CD4-positive, alpha-beta T cell treated with Interferon alpha-2 for 1 hour (primary cell): ENCODE measurements at regions not wholly inside any gene's neighbourhood (a gene's known extent, or its start where the extent isn't known, plus 50 kb on each side); places are given as distances from the start of the nearest gene placed in this dataset.

ENCODE experiments used
- DNase-seq, 2 donors: peaks; one replicate each; pipeline ENCODE4 v3.0.0-alpha.2; 2020 to 2022

DNA sequence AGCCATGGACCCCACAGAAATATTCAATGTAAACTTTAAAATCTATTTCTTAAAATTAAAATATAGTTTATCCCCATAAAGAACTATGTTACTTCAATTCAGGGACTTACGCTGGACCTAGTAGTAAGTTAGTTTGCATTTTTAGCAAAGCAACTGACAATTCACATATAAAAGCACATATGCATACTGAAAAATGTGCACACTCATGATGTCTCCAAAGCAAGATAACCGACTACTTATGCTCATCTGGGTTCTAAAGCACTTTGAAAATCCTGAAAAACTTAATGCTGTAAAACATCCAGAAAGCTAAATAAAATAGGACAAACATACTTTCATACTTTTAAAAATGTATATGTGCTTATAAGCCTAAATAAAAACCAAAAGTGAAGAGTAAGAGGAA lies 264.4 kb upstream of the GAS1 start:
- DNase-seq: no peak

DNA sequence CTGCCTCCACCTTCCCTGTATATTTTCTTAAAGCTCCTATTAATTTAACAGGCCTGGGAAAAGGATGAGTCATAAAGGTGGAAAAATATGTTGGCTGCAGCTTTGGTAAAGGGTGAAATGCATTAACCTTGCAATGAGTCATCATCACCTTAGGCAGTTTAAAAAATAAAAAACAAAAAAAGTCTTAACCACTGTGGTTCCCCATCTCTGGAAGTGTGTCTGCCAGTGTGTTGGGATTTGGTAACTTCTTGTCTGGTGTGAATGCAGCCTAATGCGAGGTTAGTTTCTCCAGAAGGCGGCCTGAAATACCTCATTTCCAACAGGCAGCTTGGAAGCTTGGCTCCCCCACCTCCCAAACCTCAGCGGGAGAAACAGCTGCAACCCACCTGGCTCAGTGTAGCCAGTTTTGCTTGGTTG lies 265.3 kb upstream of the GAS1 start:
- DNase-seq: no peak

DNA sequence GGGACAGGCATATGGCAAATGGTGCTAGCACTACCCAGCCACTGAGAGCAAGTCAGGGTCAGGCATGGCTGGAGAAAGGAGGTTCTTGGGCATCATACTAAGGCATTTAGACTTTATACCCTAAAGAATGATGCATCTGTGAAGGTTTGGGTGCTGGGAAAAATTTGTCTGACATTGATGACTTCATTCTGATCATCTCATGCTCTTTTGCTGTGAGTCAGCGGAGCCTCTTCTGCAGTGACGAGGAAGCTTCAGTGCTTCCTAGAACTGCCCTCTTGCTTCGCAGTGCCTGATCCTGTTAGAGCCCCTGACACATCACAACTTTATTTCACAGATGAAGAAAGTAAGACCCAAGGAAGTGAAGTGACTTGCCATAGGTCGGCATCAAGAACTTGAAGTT lies 266.6 kb upstream of the GAS1 start:
- DNase-seq: no peak

DNA sequence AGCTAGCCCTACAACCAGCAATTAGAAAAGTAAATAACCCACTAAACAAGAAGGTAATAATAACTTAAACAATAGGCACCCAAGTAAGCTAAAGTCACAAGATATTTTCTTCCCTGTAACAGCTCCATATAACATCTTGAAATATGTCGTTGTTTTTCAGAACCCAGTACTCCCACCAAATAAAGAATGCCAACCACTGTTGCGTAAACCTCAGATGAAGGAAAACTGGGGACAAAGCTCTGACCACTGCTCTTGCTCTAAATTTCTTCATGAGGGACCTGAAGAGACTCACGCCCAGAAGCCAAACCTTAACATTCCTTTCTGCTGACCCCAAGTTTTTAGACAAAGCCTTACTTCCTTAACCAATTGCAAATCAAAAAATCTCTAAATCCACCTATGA lies 267.7 kb upstream of the GAS1 start:
- no peak for DNase-seq

DNA sequence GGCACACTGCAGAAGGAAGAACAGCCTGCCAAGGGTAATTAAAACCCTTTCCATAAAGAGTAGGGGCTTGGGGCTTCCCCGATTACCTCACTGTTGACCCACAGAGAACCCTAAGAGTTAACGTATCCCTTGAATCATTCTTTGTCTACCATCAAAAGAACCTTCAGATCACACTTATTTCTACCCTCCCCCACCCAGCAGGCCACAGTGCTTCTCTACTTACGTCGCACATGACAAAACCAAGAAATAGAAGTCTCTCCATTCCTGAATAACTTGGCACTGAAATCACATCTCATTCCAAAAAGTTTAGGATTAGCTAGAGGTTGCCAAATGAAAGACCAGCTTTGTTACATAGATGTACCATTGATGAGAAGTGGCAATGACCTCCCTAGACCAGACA lies 268.7 kb upstream of the GAS1 start:
- no peak for DNase-seq

DNA sequence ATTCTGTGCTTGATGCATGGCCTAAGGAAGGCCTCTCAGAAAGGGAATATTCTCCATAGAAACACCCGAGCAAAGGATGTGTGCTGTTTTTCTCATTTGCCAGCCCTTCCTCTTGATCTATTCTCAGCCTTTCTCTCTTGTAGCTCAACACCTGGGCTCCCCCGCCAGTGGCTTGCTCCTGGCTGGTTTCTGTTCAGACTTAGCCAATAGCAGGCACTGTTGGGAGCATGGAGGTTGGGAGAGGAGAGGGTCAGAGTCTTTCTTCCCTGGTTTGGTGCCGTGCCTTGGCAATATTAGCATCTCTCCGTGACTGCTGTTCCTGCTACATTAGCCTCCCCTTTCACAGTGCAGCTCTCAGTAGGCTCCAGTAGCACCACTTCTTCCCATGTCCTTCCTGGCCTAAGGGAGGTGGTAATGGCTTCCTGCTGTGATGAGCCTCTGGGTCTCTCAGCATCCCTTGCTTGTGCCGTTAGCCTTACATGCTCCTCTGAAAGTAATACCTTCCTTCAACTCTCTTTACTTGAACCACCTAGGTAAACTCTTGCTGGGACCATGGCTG lies 269.7 kb upstream of the GAS1 start:
- no peak for DNase-seq

DNA sequence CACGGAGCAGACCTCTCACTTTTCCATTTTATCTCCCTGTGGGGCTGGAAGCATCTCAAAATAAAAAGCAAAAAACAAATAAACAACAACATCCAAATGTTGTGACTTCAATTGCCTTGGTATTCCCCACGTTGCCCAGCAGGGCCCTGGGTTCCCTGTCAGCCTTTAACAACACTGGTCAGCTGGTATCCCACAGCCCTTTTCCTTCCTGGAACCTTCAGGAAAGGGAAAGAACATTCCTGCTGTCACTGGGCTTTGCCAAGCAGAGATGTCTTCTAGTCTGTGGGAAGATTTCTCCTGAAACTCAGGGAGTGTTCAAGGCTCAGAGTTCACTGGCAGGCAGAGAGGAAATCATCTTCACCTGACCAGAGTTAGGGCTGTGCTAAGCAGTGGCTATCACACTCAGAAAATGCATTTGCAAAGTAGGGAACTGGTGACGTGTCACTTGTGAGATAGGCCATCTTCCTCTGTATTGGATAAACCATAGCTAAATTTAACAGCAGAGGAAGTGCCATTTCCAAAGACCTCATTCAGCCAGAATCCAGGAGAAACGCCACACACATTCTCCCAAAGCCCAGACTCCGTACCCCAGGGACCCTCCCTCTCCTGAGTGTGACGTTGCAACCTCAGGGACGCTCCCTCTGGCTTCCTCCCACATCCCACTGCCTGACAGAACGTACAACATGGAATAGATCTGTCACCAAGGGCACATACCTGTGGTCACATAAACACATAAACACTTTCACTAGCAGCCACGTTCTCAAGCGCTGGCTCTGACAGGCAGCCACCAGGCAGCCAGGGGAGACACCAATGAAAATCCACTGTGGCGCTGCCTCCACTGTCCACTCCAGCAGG lies 274.0 kb upstream of the DAPK1 start:
- no peak for DNase-seq

DNA sequence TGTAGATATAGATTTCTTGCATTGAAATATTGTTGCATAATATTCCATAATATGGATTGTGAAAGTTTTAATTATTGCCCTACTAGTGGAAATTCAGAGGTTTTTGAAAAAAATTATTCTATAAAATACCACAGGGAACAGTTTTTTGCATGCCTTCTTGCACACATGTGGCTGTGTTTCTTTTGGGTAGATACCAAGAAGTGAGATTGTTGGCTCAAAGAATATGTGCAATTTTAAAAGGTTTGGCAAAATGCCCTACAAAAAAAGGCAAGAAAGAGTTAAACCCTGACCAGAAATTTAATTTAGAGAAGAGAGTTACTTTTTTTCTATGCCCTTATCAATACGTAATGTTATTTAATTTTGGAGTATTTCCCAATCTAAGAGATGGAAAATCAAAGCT lies 270.8 kb upstream of the DAPK1 start:
- DNase-seq: no peak

DNA sequence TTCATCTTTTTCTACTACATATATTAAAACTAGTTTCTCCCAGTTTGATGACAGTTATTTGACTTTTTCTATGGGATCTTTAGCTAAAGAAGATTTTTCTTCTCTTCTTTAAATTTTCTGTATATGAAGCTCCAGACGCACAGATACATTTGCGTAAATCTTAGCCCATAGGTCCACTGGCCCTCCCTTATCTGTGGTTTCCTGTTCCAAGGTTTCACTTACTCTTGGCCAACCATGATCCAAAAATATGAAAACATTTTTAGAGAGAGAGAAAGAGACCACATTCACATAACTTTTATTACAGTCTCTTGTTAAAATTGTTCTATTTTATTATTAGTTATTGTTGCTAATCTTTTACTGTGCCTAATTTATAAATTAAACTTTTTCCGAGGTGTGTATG lies 270.2 kb upstream of the DAPK1 start:
- DNase-seq: no peak

DNA sequence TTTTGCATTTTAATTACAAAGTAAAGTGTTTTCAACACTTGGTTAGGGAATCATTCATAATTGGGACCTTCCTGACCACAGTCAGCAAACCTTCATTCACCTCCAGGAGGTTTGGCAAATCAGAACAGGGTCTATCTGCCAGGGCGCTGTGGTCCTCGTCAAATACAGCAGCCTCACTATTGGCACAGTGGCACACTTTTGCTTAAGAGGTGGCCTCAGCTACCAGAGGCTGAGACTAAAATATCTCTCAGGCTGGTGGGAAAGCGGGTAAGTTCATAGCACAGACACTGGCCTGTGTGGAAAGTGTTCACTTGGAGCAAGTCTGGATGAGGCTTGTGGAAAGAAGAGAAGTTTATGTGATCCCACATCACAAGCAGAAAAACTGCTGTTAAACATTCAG lies 268.6 kb upstream of the DAPK1 start:
- no peak for DNase-seq

DNA sequence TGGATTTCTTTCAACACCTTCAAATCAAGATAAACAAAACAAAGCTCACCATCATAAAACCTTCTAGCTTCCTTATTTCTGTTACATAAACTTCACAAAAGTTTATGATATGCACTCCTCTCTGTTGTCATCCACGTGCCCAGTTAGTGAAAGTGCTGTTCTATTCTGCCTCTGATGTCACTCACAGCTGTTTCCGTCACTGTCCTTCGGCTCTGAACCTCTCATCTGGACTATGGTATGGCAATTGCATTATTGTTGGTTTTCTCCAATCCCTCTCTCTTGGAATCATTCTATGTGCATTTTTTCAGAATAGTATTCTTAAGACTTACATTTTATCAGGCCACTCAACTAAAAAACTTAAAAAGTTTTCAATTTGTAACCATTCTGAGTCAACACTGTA lies 264.2 kb upstream of the DAPK1 start:
- no peak for DNase-seq

DNA sequence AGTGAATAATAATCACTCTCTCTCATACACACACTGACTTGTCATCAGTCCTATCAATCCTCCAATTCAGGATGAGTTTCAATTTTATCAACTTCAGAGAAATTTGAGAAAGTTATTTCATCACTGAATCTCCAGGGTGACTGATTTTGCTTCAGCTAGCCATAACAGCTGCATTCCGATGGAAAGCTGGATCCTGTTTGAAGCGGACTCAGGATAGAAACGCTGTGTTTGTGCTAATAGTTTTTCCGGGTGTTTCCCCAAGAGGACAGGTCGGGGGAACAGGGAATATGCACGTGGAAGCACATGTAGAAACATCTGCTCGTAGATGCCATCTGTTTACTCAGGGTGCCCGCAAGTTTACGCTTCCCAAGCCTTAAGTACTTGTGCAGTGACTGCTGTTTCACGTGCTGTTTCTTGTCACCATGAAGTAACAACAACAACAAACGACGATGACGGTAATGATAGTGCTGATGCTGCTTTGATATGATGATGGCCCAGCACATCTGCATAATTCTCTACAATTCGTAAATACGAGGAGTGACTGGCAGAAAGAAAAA lies 263.7 kb upstream of the DAPK1 start:
- no peak for DNase-seq

DNA sequence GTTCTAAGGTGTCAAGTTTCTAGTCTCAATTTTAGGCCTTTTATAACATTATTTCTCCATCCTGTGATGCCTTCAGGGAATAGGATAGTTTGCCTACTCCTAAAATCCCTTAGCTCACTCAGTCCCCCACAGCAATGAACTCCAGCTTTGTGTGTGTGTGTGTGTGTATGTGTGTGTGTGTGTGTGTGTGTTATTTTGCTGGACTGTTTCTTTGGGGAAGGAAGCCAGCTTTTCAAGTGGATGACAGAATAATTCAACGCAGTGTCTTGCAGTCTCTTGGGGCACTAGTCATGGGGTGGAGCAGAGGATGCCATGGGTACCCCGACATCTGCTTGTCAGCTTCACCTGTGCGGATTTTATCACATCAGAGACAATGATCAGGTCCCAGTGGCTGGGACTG lies 262.8 kb upstream of the DAPK1 start:
- no peak for DNase-seq

DNA sequence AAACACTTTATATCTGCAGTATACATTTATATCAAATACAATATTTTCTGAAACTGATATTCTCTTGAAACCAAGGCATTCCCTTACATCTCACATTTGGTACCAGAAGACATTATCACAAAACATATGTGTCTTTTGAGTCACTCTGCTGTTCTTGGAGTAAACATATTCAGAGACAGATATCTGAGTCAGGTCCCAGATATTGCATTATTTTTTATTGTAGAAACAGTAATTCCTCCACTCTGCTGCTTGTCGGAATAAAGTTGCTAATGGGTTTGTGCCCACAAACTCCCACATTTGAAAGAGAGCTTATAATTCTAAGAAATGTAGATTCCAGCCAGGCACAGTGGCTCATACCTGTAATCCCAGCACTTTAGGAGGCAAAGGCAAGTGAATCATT lies 261.1 kb upstream of the DAPK1 start:
- no peak for DNase-seq

DNA sequence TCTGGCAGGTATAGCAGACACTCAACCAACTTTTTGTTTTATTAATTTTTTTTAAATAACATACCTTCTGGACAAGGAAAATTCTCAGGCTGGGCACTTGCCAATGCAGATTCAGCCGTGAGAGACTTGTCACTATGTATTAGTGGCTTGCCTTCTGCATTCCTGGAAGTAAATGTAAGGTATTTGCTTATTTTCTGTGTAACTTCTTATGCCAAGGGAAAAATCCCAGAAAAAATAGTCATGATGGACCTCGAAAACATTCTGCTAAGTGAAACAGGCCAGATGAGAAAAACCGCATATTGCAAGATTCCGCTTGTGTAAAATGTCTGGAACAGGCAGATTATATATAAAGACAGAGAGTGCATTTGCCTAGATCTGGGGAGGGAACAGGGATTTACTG lies 260.3 kb upstream of the DAPK1 start:
- DNase-seq: no peak

DNA sequence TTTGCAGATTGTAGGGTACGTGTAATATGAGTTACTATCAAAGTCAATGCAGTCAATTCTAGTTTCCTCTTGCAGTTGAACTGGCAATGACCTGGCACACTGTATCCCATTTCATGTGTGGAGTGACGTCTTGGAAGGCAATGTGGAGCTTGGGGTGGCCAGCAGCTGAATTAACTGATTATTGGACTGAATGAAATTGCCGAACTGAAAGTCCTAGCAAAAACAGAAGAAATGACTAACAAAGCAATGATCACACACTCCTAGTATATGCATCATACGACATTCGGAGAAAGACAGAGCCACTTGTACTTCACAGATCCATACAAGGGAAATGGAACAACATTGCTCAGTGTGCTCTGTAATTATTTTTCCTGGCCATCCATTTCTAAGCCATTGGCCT lies 259.1 kb upstream of the DAPK1 start:
- no peak for DNase-seq

DNA sequence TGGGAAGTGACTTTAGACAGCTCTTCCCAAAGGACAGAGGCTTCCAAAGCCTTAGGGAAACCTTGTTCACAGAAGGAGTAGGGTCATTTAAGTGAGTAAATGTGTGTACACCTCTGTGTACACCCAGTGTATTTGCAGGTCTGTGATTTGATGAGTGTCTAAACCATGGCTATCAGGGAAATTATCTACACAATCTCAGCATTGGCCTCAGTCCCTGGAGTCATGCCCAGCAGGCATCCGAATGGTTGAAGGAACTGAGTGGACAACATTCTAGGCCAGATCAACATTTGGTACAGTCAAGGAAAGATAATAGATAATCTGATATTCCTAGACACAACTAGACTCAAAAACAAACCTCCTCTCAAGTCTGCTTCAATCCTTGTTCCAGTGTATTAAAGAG lies 258.4 kb upstream of the DAPK1 start:
- DNase-seq: no peak

DNA sequence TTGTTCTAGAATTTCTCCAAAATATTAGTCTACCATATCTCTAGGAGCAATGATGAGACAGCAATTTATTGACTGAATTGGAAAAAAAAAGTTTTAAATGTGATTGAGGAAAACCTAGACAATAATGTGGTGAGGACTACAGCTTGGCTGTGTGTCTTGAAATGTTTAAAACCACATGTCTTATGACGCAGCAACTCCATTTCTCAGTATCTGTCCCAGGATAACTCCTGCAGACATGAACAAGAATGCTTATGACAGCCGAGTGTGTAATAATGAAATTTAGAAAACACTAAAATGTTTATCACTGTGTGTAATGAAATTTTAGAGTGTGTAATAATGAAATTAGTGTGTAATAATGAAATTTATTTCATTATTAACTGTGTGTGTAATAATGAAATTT lies 254.1 kb upstream of the DAPK1 start:
- no peak for DNase-seq

DNA sequence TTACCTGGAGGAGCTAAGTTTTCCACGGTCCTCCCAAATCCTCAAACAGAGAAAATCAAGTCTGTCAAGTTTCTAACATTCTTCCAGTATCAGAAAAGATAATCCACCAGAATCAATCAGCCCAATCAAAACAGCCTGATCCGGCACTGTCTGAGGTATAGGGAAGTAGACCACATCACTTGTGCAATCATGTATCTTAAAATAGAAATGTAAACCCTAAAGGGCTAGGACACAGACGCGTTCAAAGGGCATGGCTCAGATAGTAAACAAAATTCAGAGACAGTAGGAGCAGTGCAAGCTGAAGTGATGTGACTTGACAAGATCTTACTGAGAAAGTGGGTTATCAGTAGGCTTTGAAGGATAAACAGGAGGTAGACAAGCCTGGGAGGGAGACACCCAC lies 252.4 kb upstream of the DAPK1 start:
- no peak for DNase-seq

DNA sequence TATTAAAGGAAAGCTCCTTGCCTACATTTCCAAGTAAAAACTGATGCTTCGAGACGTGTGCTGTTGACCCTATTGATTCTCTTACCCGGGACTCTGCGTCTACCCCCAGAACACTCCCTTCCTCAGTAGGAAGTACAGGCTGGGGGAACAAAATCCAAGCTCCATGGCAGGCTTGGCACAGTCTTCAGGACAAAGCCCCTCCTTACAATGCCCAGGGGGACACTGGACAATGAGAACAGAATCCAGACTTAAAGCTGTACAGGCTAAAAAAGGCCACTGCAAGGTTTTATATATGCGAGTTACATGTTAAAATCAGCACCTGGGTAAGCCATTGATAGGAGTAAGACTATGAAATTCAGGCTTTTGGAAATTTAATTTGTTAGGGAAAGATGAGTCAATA lies 250.6 kb upstream of the DAPK1 start:
- DNase-seq: no peak

DNA sequence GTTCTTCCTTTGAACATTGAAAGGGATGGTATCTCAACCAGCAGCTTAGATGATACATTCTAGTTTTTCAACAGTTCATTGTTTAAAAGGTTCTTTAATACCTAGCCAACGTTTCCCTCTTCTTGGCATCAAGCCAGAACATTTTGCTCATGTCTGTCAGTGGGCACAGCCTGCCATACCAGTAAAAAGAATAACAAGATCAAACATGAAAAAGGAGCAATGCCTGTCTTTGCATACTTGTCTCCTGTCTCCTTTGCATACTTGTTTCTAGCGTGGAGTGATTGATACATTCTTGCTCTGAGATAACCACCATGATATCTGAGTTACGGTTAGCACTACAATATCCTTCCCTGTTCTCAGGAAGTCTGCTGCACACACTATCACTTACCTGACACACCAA lies 248.6 kb upstream of the DAPK1 start:
- no peak for DNase-seq

DNA sequence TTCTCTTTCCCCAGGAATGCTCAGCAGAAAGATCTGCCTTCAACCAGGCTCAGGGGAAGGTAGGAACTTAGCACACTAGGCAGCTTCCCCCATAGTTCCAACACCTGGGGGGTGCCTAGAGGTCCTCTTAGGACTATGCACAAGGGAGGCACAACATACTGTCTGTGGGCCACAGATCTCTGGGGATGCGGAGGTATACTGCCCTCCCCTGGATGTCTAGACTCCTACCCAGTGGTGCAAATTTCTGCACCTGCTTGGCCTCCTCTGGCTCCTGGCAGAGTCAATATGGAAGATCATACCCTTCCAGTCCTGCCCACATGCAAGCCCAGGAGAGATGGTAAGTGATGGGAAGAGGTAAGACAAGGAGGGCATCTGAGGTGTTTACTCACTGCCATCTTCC lies 247.5 kb upstream of the DAPK1 start:
- DNase-seq: no peak

DNA sequence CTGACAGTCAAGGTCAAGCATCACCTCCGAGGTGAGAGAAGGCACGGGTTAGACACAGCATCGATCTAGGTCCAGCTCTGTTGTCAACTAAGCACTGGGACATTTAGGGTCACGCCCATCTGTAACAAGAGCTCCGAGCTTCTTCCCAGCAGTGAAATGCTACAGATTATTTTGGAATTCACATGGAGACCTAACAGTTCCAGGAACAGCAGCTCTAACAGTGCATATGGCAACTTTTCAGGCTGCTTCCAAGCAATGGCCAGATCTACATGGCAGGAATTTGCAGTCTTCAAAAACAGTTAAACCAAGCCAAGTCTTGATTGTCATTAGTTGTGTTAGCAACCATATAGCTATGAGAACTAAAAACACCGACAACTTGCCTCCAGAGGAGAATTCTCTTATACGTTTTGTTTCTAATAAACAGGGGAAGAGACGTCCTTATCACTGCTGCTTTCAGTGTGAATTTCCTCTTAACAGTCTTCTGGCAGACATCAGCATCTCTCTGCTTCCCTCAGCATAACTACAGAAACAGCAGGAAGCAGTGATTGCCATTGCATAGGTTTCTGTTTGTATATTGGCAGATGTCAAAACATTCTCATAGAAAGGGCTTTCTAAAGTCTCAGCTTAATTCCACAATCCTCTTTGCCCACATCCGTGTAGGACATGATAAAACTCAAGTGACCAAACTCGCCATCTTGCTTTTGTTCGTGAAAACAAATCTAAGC lies 242.1 kb upstream of the DAPK1 start:
- DNase-seq: no peak

DNA sequence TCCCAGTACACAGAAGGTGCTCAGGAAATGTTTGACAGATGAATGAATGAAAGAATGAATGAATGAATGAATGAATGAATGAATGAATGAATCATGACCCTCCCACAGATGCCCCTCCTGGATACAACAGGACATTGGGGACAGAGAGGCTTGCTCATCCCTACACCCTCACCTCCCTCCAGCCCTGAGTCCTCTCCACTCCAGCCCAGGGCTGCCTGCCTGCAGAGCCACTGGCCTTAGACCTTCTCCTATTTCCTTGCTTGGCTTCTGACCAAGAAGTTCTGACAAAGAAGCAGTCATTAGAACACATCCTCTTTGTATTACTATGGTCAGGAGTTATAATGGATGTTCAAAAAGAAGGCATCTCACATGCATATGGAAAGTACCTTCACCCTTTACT lies 240.7 kb upstream of the DAPK1 start:
- no peak for DNase-seq
